ENCODE measurements at regions not wholly inside any gene's neighbourhood (a gene's known extent, or its start where the extent isn't known, plus 50 kb on each side); places are given as distances from the start of the nearest gene placed in this dataset.

- TF ChIP-seq CTCF (conservative IDR thresholded peaks at IDR 0.05; ENCODE audit: low read depth, low read length) (no peak), EZH2 (IDR thresholded peaks at IDR 0.05; ENCODE audit: borderline replicate concordance, low read depth, low read length, poor library complexity, severe bottlenecking) (no peak)
Observed at GRCh38 chr2:11024259-11024645, 112.5 kb downstream of the KCNF1 start.
